ENCODE measurements at regions not wholly inside any gene's neighbourhood (a gene's known extent, or its start where the extent isn't known, plus 50 kb on each side); places are given as distances from the start of the nearest gene placed in this dataset.

DNA sequence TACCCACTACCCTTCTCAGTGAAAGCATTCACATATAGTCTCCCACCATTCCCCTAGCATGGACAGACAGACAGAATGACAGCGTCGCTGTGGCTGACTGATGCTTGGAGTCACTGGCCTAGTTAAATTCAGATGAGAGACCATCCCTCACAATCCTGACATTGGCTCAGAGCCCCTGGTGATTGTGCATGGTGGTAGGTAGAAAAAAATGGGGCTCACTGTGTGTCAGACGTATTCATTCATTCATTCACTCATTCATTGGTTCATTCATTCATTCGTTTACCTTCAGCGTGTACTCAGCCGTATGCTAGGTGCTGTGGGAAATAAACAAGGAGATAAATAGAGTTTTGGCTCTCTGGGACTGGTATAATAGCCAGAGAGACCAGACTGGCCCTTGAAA, 73.6 kb upstream of the CALM2 start:
- Histone ChIP-seq H3K4me1 (ENCODE audit: low read length) (no peaks in the 10 kb centered on the region), H3K36me3 (replicated peaks; ENCODE audit: insufficient read depth, low read length) (no peaks in the 10 kb centered on the region), H3K9me2 (replicated peaks; ENCODE audit: insufficient read depth, low read length) (no peaks in the 10 kb centered on the region), H3K4me3 (ENCODE audit: low read length) (no peak overlapping the region), H2AFZ (ENCODE audit: low read length) (no peak overlapping the region), H3F3A (ENCODE audit: insufficient read depth, low read length) (no peaks in the 10 kb centered on the region), H4K20me1 (ENCODE audit: insufficient read depth, low read length) (no peaks in the 10 kb centered on the region), H3K9me3 (replicated peaks; ENCODE audit: insufficient read depth, low read length) (no peaks in the 10 kb centered on the region), H3K4me2 (ENCODE audit: low read depth, low read length) (no peak overlapping the region), H3K79me2 (ENCODE audit: low read length) (no peaks in the 10 kb centered on the region), H3K9ac (ENCODE audit: low read length) (no peak overlapping the region), H3K27ac (ENCODE audit: low read length) (no peak overlapping the region), H3K27me3 (replicated peaks; ENCODE audit: insufficient read depth, low read length) (no peaks in the 10 kb centered on the region)
- no peak for DNase-seq
- no peak for TF ChIP-seq EZH2 (optimal IDR thresholded peaks at IDR 0.05; ENCODE audit: low read depth, low read length)
- TF ChIP-seq, protein P1, sequence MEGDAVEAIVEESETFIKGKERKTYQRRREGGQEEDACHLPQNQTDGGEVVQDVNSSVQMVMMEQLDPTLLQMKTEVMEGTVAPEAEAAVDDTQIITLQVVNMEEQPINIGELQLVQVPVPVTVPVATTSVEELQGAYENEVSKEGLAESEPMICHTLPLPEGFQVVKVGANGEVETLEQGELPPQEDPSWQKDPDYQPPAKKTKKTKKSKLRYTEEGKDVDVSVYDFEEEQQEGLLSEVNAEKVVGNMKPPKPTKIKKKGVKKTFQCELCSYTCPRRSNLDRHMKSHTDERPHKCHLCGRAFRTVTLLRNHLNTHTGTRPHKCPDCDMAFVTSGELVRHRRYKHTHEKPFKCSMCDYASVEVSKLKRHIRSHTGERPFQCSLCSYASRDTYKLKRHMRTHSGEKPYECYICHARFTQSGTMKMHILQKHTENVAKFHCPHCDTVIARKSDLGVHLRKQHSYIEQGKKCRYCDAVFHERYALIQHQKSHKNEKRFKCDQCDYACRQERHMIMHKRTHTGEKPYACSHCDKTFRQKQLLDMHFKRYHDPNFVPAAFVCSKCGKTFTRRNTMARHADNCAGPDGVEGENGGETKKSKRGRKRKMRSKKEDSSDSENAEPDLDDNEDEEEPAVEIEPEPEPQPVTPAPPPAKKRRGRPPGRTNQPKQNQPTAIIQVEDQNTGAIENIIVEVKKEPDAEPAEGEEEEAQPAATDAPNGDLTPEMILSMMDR (IDR thresholded peaks at IDR 0.05; ENCODE audit: low read length) = no peak
- no peak for TF ChIP-seq EZH2phosphoT487 (IDR thresholded peaks at IDR 0.05; ENCODE audit: low read length)

DNA sequence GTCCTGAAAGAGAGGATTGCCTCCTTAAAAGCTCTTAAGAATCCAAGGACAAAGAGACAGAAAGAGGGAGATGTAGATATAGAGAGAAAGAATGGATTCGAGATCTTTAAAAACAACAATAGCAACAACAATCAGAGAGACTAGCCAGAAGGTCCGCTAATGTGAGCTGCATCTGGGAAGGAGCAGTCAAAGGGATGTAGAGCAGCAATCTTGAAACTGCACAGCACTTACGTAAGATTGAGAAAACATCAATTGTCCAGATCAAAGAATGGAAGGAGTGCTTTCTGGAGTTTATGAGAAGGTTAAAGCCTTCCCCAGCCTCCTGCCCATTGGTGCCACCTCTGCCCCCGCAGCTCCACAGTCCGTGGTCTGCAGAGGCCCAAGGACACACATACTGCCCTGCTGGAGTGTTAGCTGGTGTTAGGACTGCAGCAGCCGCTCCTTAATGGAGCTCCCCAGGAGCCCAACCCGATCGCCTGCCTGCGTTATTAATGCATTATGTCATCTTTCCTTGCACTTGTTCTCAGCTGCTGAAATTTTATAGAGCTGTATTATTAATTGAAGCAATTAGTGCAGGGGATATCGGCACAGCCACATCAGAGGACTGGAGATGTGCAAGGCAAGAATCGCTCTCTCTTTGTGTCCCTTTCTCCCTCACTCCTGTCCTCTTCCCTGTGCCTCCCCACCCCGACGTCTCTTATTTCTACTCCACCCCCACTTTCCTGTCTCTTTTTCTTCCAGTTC, 73.0 kb upstream of the CALM2 start:
- TF ChIP-seq EZH2phosphoT487 (IDR thresholded peaks at IDR 0.05; ENCODE audit: low read length) (no peak), EZH2 (optimal IDR thresholded peaks at IDR 0.05; ENCODE audit: low read depth, low read length) (no peak)
- TF ChIP-seq, protein P1 (IDR thresholded peaks at IDR 0.05; ENCODE audit: low read length) = no peak

DNA sequence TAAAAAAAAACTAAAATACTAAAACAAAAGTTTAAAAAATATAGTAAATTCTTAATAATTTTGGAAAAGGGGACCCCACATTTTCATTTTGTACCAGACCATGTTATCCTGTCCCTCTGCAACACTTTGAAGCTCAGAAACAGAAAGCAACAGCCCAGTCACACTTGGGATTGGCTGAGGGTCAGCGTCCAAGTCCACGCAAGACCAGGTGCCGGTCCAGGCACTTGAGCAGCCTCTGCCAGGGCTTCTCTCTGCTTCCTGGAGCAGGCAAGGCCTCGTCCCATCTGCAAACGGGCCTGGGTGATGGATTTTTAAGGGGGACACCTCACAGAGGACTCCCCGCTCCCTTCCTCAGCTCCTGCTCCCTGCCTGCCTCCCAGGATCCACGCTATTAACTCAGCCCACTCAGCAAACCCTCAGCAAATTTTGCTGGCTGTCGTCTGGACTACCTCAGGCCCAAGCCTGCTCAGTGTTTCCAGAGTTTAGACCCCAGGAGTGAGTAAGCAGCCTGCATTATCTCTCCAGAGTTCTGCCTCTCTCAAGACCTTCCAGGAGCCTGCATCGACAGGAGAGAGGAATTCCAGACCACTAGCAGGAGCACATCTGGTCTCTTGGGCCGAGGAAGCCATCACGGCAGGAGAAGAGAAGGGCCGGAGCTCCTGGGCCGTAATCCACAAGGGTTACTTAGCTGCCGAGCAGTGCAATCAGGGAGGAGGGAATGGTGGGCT, 67.4 kb upstream of the CALM2 start:
- Histone ChIP-seq H3K9me2 (replicated peaks; ENCODE audit: insufficient read depth, low read length) (no peaks in the 10 kb centered on the region), H3K4me1 (ENCODE audit: low read length) (no peaks in the 10 kb centered on the region), H3K9me3 (replicated peaks; ENCODE audit: insufficient read depth, low read length) (no peaks in the 10 kb centered on the region), H3K27me3 (replicated peaks; ENCODE audit: insufficient read depth, low read length) (no peaks in the 10 kb centered on the region), H3K4me2 (ENCODE audit: low read depth, low read length) (no peak overlapping the region), H3F3A (ENCODE audit: insufficient read depth, low read length) (no peaks in the 10 kb centered on the region), H4K20me1 (ENCODE audit: insufficient read depth, low read length) (no peaks in the 10 kb centered on the region), H2AFZ (ENCODE audit: low read length) (no peak overlapping the region), H3K9ac (ENCODE audit: low read length) (no peak overlapping the region), H3K79me2 (ENCODE audit: low read length) (no peaks in the 10 kb centered on the region), H3K36me3 (replicated peaks; ENCODE audit: insufficient read depth, low read length) (no peaks in the 10 kb centered on the region), H3K4me3 (ENCODE audit: low read length) (no peak overlapping the region), H3K27ac (ENCODE audit: low read length) (no peak overlapping the region)
- no peak for DNase-seq
- TF ChIP-seq EZH2 (optimal IDR thresholded peaks at IDR 0.05; ENCODE audit: low read depth, low read length) = no peak

More for the DNA sequence above, 73.0 kb upstream of the CALM2 start:
- Histone ChIP-seq H3F3A (ENCODE audit: insufficient read depth, low read length) (no peaks in the 10 kb centered on the region), H3K79me2 (ENCODE audit: low read length) (no peaks in the 10 kb centered on the region), H3K36me3 (replicated peaks; ENCODE audit: insufficient read depth, low read length) (no peaks in the 10 kb centered on the region), H3K9me2 (replicated peaks; ENCODE audit: insufficient read depth, low read length) (no peaks in the 10 kb centered on the region), H3K9me3 (replicated peaks; ENCODE audit: insufficient read depth, low read length) (no peaks in the 10 kb centered on the region), H2AFZ (ENCODE audit: low read length) (no peak overlapping the region), H3K4me1 (ENCODE audit: low read length) (no peaks in the 10 kb centered on the region), H4K20me1 (ENCODE audit: insufficient read depth, low read length) (no peaks in the 10 kb centered on the region), H3K27me3 (replicated peaks; ENCODE audit: insufficient read depth, low read length) (no peaks in the 10 kb centered on the region), H3K9ac (ENCODE audit: low read length) (no peak overlapping the region), H3K27ac (ENCODE audit: low read length) (no peak overlapping the region), H3K4me3 (ENCODE audit: low read length) (no peak overlapping the region), H3K4me2 (ENCODE audit: low read depth, low read length) (no peak overlapping the region)
- DNase-seq = no peak

DNA sequence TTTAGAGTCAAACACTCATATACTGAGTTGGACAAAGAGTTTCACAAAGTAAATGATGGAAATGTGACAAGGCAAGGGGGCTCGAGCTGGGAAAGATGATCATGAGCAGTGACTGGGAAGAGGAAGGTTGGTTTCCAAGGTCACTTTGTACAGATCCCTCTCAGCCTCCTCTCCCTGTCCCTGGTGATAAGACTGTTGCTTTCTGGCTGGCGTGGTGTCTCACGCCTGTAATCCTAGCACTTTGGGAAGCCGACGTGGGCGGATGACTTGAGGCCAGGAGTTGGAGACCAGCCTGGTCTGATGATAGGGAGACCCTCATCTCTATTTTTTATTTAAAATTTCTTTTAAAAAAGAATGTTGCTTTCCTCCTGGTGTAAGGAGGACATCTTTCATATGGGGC, 65.4 kb upstream of the CALM2 start:
- no peaks in the 10 kb centered on the region for H3K27me3 ChIP-seq (replicated peaks; ENCODE audit: insufficient read depth, low read length)
- DNase-seq = no peak
- no peak overlapping the region for H3K4me2 ChIP-seq (ENCODE audit: low read depth, low read length)
- H4K20me1 ChIP-seq (ENCODE audit: insufficient read depth, low read length) = no peaks in the 10 kb centered on the region
- H3K79me2 ChIP-seq (ENCODE audit: low read length) = no peaks in the 10 kb centered on the region
- H3K9ac ChIP-seq (ENCODE audit: low read length) = no peak overlapping the region
- no peak for TF ChIP-seq EZH2phosphoT487 (IDR thresholded peaks at IDR 0.05; ENCODE audit: low read length)
- TF ChIP-seq, protein P1 (IDR thresholded peaks at IDR 0.05; ENCODE audit: low read length) = no peak
- no peak for TF ChIP-seq EZH2 (optimal IDR thresholded peaks at IDR 0.05; ENCODE audit: low read depth, low read length)
- no peaks in the 10 kb centered on the region for H3F3A ChIP-seq (ENCODE audit: insufficient read depth, low read length)
- H3K4me1 ChIP-seq (ENCODE audit: low read length) = no peaks in the 10 kb centered on the region
- no peaks in the 10 kb centered on the region for H3K36me3 ChIP-seq (replicated peaks; ENCODE audit: insufficient read depth, low read length)
- H3K27ac ChIP-seq (ENCODE audit: low read length) = no peak overlapping the region
- H3K4me3 ChIP-seq (ENCODE audit: low read length) = no peak overlapping the region
- no peak overlapping the region for H2AFZ ChIP-seq (ENCODE audit: low read length)
- no peaks in the 10 kb centered on the region for H3K9me3 ChIP-seq (replicated peaks; ENCODE audit: insufficient read depth, low read length)
- H3K9me2 ChIP-seq (replicated peaks; ENCODE audit: insufficient read depth, low read length) = no peaks in the 10 kb centered on the region
